IMR-90 (cell line): ENCODE measurements at regions not wholly inside any gene's neighbourhood (a gene's known extent, or its start where the extent isn't known, plus 50 kb on each side); places are given as distances from the start of the nearest gene placed in this dataset.
A peak's percentile ranks its signal among the peaks of the same experiment; 100 is the strongest.

Experiments used
- ATAC-seq: fragments of 200-7000 bp; cut with Tn5 transposase; 2 replicates; pipeline ENCODE4 v1.9.1; 2020; ENCODE audit warnings: low read depth, mild to moderate bottlenecking, moderate library complexity
- BruUV-seq: library from RNA; stranded (reverse); fragments of 400-500 nt; replicated peaks from 2 replicates; lab custom pipeline; 2021; lab: Mats Ljungman, UMichigan
- CTCF ChIA-PET: fragments of 300-600 bp; formaldehyde crosslinking; extraction: SDS; loops from one replicate; lab custom pipeline; 2021; ENCODE audit warnings: antibody characterized with exemption; lab: Yijun Ruan, JAX
- POLR2A ChIA-PET: fragments of 300-600 bp; sonication (Branson Sonifier 250); formaldehyde crosslinking; loops from one replicate; lab custom pipeline; 2022; ENCODE audit warnings: antibody characterized with exemption; ENCODE audit not compliant: unreplicated experiment; lab: Charles Lee
- DNase-seq: peaks from one replicate; pipeline ENCODE4 v3.0.0; 2013
- H2AFZ ChIP-seq: replicated peaks from 2 replicates; pipeline ENCODE3; 2013; ENCODE audit warnings: low read length, mild to moderate bottlenecking; ENCODE audit not compliant: poor library complexity
- H2AK5ac ChIP-seq: 2 replicates; pipeline ENCODE4 v1.6.1; 2013; ENCODE audit warnings: low read depth, low read length, inconsistent platforms
- H2AK9ac ChIP-seq: replicated peaks from 2 replicates; pipeline ENCODE3; 2013; ENCODE audit warnings: mild to moderate bottlenecking, low read depth, low read length, moderate library complexity; ENCODE audit not compliant: poor library complexity
- H2BK120ac ChIP-seq: 2 replicates; pipeline ENCODE4 v1.6.1; 2013; ENCODE audit warnings: low read depth, low read length, inconsistent platforms
- H2BK15ac ChIP-seq: 3 replicates; pipeline ENCODE4 v1.6.1; 2013; ENCODE audit warnings: low read depth, low read length, inconsistent platforms
- H2BK20ac ChIP-seq: 2 replicates; pipeline ENCODE4 v1.6.1; 2013; ENCODE audit warnings: low read depth, mild to moderate bottlenecking, inconsistent platforms, low read length, moderate library complexity
- H2BK5ac ChIP-seq: 2 replicates; pipeline ENCODE4 v1.6.1; 2013; ENCODE audit warnings: mild to moderate bottlenecking, low read depth, low read length, inconsistent platforms; ENCODE audit not compliant: poor library complexity, severe bottlenecking
- H3K14ac ChIP-seq: replicated peaks from 2 replicates; pipeline ENCODE4 v1.6.1; 2013; ENCODE audit warnings: low read depth, low read length, inconsistent platforms
- H3K18ac ChIP-seq: 2 replicates; pipeline ENCODE4 v1.6.1; 2013; ENCODE audit warnings: low read depth, low read length, control low read depth
- H3K23ac ChIP-seq: 2 replicates; pipeline ENCODE4 v1.6.1; 2013; ENCODE audit warnings: low read depth, low read length, inconsistent platforms
- H3K27ac ChIP-seq: 2 replicates; pipeline ENCODE4 v1.5.1; 2013; ENCODE audit warnings: mild to moderate bottlenecking, control low read depth, low read length; ENCODE audit not compliant: insufficient read depth
- H3K27me3 ChIP-seq: 2 replicates; pipeline ENCODE4 v1.6.1; 2013; ENCODE audit warnings: low read length; ENCODE audit not compliant: control insufficient read depth, insufficient read depth
- H3K36me3 ChIP-seq: 2 replicates; pipeline ENCODE4 v1.6.1; 2013; ENCODE audit warnings: low read length, mixed read lengths; ENCODE audit not compliant: control insufficient read depth, insufficient read depth
- H3K4ac ChIP-seq: 2 replicates; pipeline ENCODE4 v1.6.1; 2013; ENCODE audit warnings: low read depth, low read length, inconsistent platforms
- H3K4me1 ChIP-seq: 2 replicates; pipeline ENCODE4 v1.6.1; 2013; ENCODE audit warnings: low read length, mixed read lengths; ENCODE audit not compliant: control insufficient read depth, insufficient read depth
- H3K4me2 ChIP-seq: 2 replicates; pipeline ENCODE4 v1.6.1; 2013; ENCODE audit warnings: low read depth, mild to moderate bottlenecking, control low read depth, low read length, moderate library complexity
- H3K4me3 ChIP-seq: 2 replicates; pipeline ENCODE4 v1.5.1; 2013; ENCODE audit warnings: low read depth, mild to moderate bottlenecking, control low read depth, low read length, moderate library complexity; ENCODE audit not compliant: insufficient read depth
- H3K56ac ChIP-seq: 2 replicates; pipeline ENCODE4 v1.6.1; 2013; ENCODE audit warnings: low read length, inconsistent platforms; ENCODE audit not compliant: insufficient read depth; ENCODE audit errors: extremely low read depth
- H3K79me1 ChIP-seq, 2 experiments: 2 replicates each; pipeline ENCODE4 v1.6.1; 2013; ENCODE audit warnings: low read length in 2 of 2, inconsistent platforms in 1 of 2, low read depth in 1 of 2
- H3K9ac ChIP-seq: 2 replicates; pipeline ENCODE4 v1.6.1; 2013; ENCODE audit warnings: low read depth, low read length, control low read depth
- H3K9me1 ChIP-seq: 2 replicates; pipeline ENCODE4 v1.6.1; 2013; ENCODE audit warnings: low read length, inconsistent platforms; ENCODE audit not compliant: insufficient read depth
- H3K9me3 ChIP-seq: 2 replicates; pipeline ENCODE4 v1.6.1; 2013; ENCODE audit warnings: low read length; ENCODE audit not compliant: control insufficient read depth, insufficient read depth
- H4K20me1 ChIP-seq: 2 replicates; pipeline ENCODE4 v1.6.1; 2013; ENCODE audit warnings: low read length, inconsistent platforms; ENCODE audit not compliant: insufficient read depth
- H4K5ac ChIP-seq: 2 replicates; pipeline ENCODE4 v1.6.1; 2013; ENCODE audit warnings: mild to moderate bottlenecking, low read depth, low read length, control low read depth
- H4K8ac ChIP-seq, 2 experiments: 2 replicates each; pipeline ENCODE4 v1.6.1; 2013; ENCODE audit warnings: low read depth in 2 of 2, low read length in 2 of 2, control low read depth in 1 of 2, inconsistent platforms in 1 of 2
- H4K91ac ChIP-seq: 2 replicates; pipeline ENCODE4 v1.6.1; 2013; ENCODE audit warnings: low read depth, low read length, inconsistent platforms; ENCODE audit not compliant: insufficient read depth
- FOS ChIP-seq: fragments of 150-350 bp; IDR thresholded peaks from 2 replicates; pipeline ENCODE4 v1.6.1; 2016; ENCODE audit warnings: low read depth, low read length
- MAFK ChIP-seq: IDR thresholded peaks from 2 replicates; pipeline ENCODE4 v1.6.1; 2012; ENCODE audit warnings: low read depth, low read length, improper control_type of control experiment
- WGBS, 2 experiments: methylation state at CpG; one replicate each; pipeline versions ENCODE4 v1.1.5 to v1.1.7; 2013; ENCODE audit warnings: missing lambda C conversion rate in 2 of 2; ENCODE audit not compliant: insufficient read length in 1 of 2; ENCODE audit errors: extremely low coverage in 2 of 2; 5-methylcytosine and 5-hydroxymethylcytosine counted together
- dilution Hi-C: fragments of 300-500 bp; cut with HindIII; formaldehyde crosslinking; loops from one replicate; pipeline ENCODE4 v1.14.3; 2018; ENCODE audit warnings: low sequenced_read_pairs; ENCODE audit not compliant: unreplicated experiment
- in situ Hi-C: fragments of 300-500 bp; cut with MboI; formaldehyde crosslinking; loops from 3 replicates; pipeline ENCODE4 v1.14.3; 2019; ENCODE audit warnings: low sequenced_read_pairs, inconsistent platforms, mixed read lengths
- intact Hi-C: fragments of 100-400 bp; cut with micrococcal nuclease; formaldehyde crosslinking; loops from 2 replicates; pipeline ENCODE4 v1.10.0; 2022

- no peak overlapping the region for H3K23ac ChIP-seq
- intact Hi-C loops (no loop called here), dilution Hi-C loops (no loop called here), in situ Hi-C loops (no loop called here)
- no peak overlapping the region for H3K4me3 ChIP-seq
- no peak overlapping the region for H2AK9ac ChIP-seq
- no peaks in the 10 kb centered on the region for H3K9me1 ChIP-seq
- WGBS, 2 experiments = no CpG with 5 or more reads among the region's 2 CpGs
- ChIA-PET CTCF (no interaction called here), POLR2A (no interaction called here)
- H2AFZ ChIP-seq = no peak overlapping the region
- no peak overlapping the region for H4K8ac ChIP-seq
- no peak overlapping the region for H3K56ac ChIP-seq
- H3K18ac ChIP-seq = no peak overlapping the region
- TF ChIP-seq MAFK (peak; percentile 65), FOS (no peak)
- BruUV-seq = no TSS peak
- H3K36me3 ChIP-seq = no peaks in the 10 kb centered on the region
- H3K27me3 ChIP-seq = no peaks in the 10 kb centered on the region
- H3K14ac ChIP-seq = no peak overlapping the region
- no peak overlapping the region for H2BK120ac ChIP-seq
- H3K4me2 ChIP-seq = no peak overlapping the region
- no peak overlapping the region for H2BK20ac ChIP-seq
- H2BK15ac ChIP-seq = no peak overlapping the region
- 0 out of 2 replicates have a peak, but pooled peaks cover 4% of the 10 kb centered on the region for H3K9me3 ChIP-seq
- no peak overlapping the region for H2AK5ac ChIP-seq
- no peak overlapping the region for H4K91ac ChIP-seq
- H3K4me1 ChIP-seq = no peaks in the 10 kb centered on the region
- no peak overlapping the region for H2BK5ac ChIP-seq
- H3K79me1 ChIP-seq = no peaks in the 10 kb centered on the region
- H3K27ac ChIP-seq = no peak overlapping the region
- H4K20me1 ChIP-seq = no peaks in the 10 kb centered on the region
- ATAC-seq (no peak), DNase-seq (no peak)
- H4K5ac ChIP-seq = no peak overlapping the region
- H3K9ac ChIP-seq = no peak overlapping the region
- no peak overlapping the region for H3K4ac ChIP-seq
Observed at GRCh38 chr5:28388428-28388827, 1350.0 kb upstream of the CDH9 start.
